Endodermal cell (in vitro differentiated cells): ENCODE measurements at regions not wholly inside any gene's neighbourhood (a gene's known extent, or its start where the extent isn't known, plus 50 kb on each side); places are given as distances from the start of the nearest gene placed in this dataset.
"Not testable (repeated sequence)": the region's sequence is repeated elsewhere in the genome, so short reads cannot be mapped to it uniquely, and the experiment has no call there.

Source experiments
- DNase-seq: peaks from one replicate; pipeline ENCODE4 v3.0.0-alpha.2; 2017
- H3K27ac ChIP-seq: 2 replicates; pipeline ENCODE4 v1.5.1; 2013; ENCODE audit warnings: mild to moderate bottlenecking, low read depth, low read length, moderate library complexity
- H3K27me3 ChIP-seq: 2 replicates; pipeline ENCODE4 v1.6.1; 2013; ENCODE audit warnings: mild to moderate bottlenecking, low read length, moderate library complexity; ENCODE audit not compliant: insufficient read depth, control insufficient read depth, poor library complexity, severe bottlenecking
- H3K36me3 ChIP-seq: 2 replicates; pipeline ENCODE4 v1.7.0; 2013; ENCODE audit warnings: mild to moderate bottlenecking, low read length, moderate library complexity; ENCODE audit not compliant: control insufficient read depth, insufficient read depth
- H3K4me1 ChIP-seq: one replicate; pipeline ENCODE4 v1.7.0; 2013; ENCODE audit warnings: low read length; ENCODE audit not compliant: control insufficient read depth, insufficient read depth
- H3K4me3 ChIP-seq: 2 replicates; pipeline ENCODE4 v1.5.1; 2013; ENCODE audit warnings: mild to moderate bottlenecking, low read length, moderate library complexity
- H3K9ac ChIP-seq: 2 replicates; pipeline ENCODE4 v1.6.1; 2013; ENCODE audit warnings: mild to moderate bottlenecking, low read length, moderate library complexity; ENCODE audit not compliant: poor library complexity, severe bottlenecking; ENCODE audit errors: extremely low read depth
- H3K9me3 ChIP-seq: 2 replicates; pipeline ENCODE4 v1.6.1; 2013; ENCODE audit warnings: mild to moderate bottlenecking, low read length, moderate library complexity; ENCODE audit not compliant: control insufficient read depth
- H3K27ac Mint-ChIP-seq: 2 replicates; pipeline ENCODE4 v1.8.0; 2020; ENCODE audit warnings: mixed read lengths
- H3K27me3 Mint-ChIP-seq: 2 replicates; pipeline ENCODE4 v1.8.0; 2021; ENCODE audit warnings: mild to moderate bottlenecking, mixed read lengths; ENCODE audit not compliant: insufficient read depth
- H3K36me3 Mint-ChIP-seq: 2 replicates; pipeline ENCODE4 v1.8.0; 2020; ENCODE audit warnings: low read depth, mixed read lengths
- H3K4me1 Mint-ChIP-seq: 2 replicates; pipeline ENCODE4 v1.8.0; 2020; ENCODE audit warnings: mixed read lengths
- H3K4me3 Mint-ChIP-seq: 2 replicates; pipeline ENCODE4 v1.8.0; 2020; ENCODE audit warnings: mild to moderate bottlenecking, moderate library complexity, mixed read lengths
- H3K9me3 Mint-ChIP-seq: 2 replicates; pipeline ENCODE4 v1.8.0; 2020; ENCODE audit warnings: mild to moderate bottlenecking, mixed read lengths
- CTCF ChIP-seq: fragments of 200-600 bp; sonication (generic); conservative IDR thresholded peaks from 2 replicates; pipeline ENCODE4 v1.5.0; 2021; ENCODE audit warnings: antibody characterized with exemption, mild to moderate bottlenecking
- WGBS, 2 experiments: methylation state at CpG; one replicate each; pipeline versions ENCODE4 v1.1.5 to v1.1.7; 2013; ENCODE audit warnings: missing lambda C conversion rate in 2 of 2, mixed read lengths in 1 of 2; ENCODE audit not compliant: insufficient coverage in 1 of 2, insufficient read length in 1 of 2; 5-methylcytosine and 5-hydroxymethylcytosine counted together

GRCh38 chr2:231869704-231870103, 56.5 kb downstream of the NPPC start:
- Histone ChIP-seq H3K9ac (no peak overlapping the region), H3K27ac (no peak overlapping the region), H3K4me3 (no peak overlapping the region), H3K9me3 (peaks cover 5% of the 10 kb centered on the region), H3K4me1 (no peaks in the 10 kb centered on the region), H3K27me3 (no peaks in the 10 kb centered on the region), H3K36me3 (no peaks in the 10 kb centered on the region)
- TF ChIP-seq CTCF = no peak
- Mint-ChIP-seq H3K27ac (no peak overlapping the region), H3K4me1 (no peaks in the 10 kb centered on the region), H3K4me3 (no peak overlapping the region), H3K27me3 (peaks cover 6% of the 10 kb centered on the region), H3K36me3 (no peaks in the 10 kb centered on the region), H3K9me3 (peaks cover 17% of the 10 kb centered on the region)
- DNase-seq = no peak
- WGBS, 2 experiments = 83 to 92% methylated on average over 3 to 4 of the region's 4 CpGs

- not testable (repeated sequence) for H3K4me3 ChIP-seq, H3K27me3 Mint-ChIP-seq, H3K36me3 Mint-ChIP-seq, H3K4me1 ChIP-seq, H3K27ac ChIP-seq, H3K27ac Mint-ChIP-seq, H3K4me3 Mint-ChIP-seq, H3K4me1 Mint-ChIP-seq, H3K9me3 ChIP-seq, H3K36me3 ChIP-seq, H3K27me3 ChIP-seq, H3K9ac ChIP-seq
- peaks cover 21% of the 10 kb centered on the region for H3K9me3 Mint-ChIP-seq
- 81 to 88% methylated on average over 5 to 6 of the region's 6 CpGs for WGBS, 2 experiments
- DNase-seq = peak; percentile 3
These were observed 57.2 kb downstream of the NPPC start for GRCh38 chr2:231869016-231869415.

GRCh38 chr2:231866450-231866849, 59.7 kb downstream of the NPPC start:
- no peaks in the 10 kb centered on the region for H3K36me3 Mint-ChIP-seq
- peaks cover 21% of the 10 kb centered on the region for H3K9me3 Mint-ChIP-seq
- no peak for TF ChIP-seq CTCF
- no peak overlapping the region for H3K4me3 Mint-ChIP-seq
- H3K4me1 Mint-ChIP-seq = no peaks in the 10 kb centered on the region
- H3K27ac Mint-ChIP-seq = no peak overlapping the region
- no peak for DNase-seq
- no peaks in the 10 kb centered on the region for H3K27me3 ChIP-seq
- no peak overlapping the region for H3K9ac ChIP-seq
- no peaks in the 10 kb centered on the region for H3K4me1 ChIP-seq
- no peak overlapping the region for H3K4me3 ChIP-seq
- peaks cover 9% of the 10 kb centered on the region for H3K27me3 Mint-ChIP-seq
- H3K27ac ChIP-seq = no peak overlapping the region
- H3K9me3 ChIP-seq = peaks cover 8% of the 10 kb centered on the region
- 94 to 100% methylated on average over 1 to 2 of the region's 2 CpGs for WGBS, 2 experiments
- H3K36me3 ChIP-seq = no peaks in the 10 kb centered on the region

GRCh38 chr2:231865222-231865621, 61.0 kb downstream of the NPPC start:
- no peak for DNase-seq

More at GRCh38 chr2:231865222-231865621, 61.0 kb downstream of the NPPC start:
- no peaks in the 10 kb centered on the region for H3K36me3 ChIP-seq
- 83% methylated on average over 1 of the region's 1 CpG; no CpG with 5 or more reads in 1 of the 2 experiments for WGBS, 2 experiments
- Mint-ChIP-seq H3K4me1 (no peaks in the 10 kb centered on the region), H3K27ac (no peak overlapping the region), H3K4me3 (no peak overlapping the region), H3K27me3 (peaks cover 9% of the 10 kb centered on the region), H3K36me3 (no peaks in the 10 kb centered on the region), H3K9me3 (peaks cover 14% of the 10 kb centered on the region)
- H3K27ac ChIP-seq = no peak overlapping the region
- H3K27me3 ChIP-seq = no peaks in the 10 kb centered on the region
- H3K9me3 ChIP-seq = peaks cover 8% of the 10 kb centered on the region
- TF ChIP-seq CTCF = no peak
- H3K4me3 ChIP-seq = no peak overlapping the region
- no peak overlapping the region for H3K9ac ChIP-seq
- H3K4me1 ChIP-seq = no peaks in the 10 kb centered on the region
